ENCODE measurements at regions not wholly inside any gene's neighbourhood (a gene's known extent, or its start where the extent isn't known, plus 50 kb on each side); places are given as distances from the start of the nearest gene placed in this dataset.

- no peak for TF ChIP-seq EZH2phosphoT487 (IDR thresholded peaks at IDR 0.05; ENCODE audit: borderline replicate concordance, low read depth, low read length)
- TF ChIP-seq, protein P1, sequence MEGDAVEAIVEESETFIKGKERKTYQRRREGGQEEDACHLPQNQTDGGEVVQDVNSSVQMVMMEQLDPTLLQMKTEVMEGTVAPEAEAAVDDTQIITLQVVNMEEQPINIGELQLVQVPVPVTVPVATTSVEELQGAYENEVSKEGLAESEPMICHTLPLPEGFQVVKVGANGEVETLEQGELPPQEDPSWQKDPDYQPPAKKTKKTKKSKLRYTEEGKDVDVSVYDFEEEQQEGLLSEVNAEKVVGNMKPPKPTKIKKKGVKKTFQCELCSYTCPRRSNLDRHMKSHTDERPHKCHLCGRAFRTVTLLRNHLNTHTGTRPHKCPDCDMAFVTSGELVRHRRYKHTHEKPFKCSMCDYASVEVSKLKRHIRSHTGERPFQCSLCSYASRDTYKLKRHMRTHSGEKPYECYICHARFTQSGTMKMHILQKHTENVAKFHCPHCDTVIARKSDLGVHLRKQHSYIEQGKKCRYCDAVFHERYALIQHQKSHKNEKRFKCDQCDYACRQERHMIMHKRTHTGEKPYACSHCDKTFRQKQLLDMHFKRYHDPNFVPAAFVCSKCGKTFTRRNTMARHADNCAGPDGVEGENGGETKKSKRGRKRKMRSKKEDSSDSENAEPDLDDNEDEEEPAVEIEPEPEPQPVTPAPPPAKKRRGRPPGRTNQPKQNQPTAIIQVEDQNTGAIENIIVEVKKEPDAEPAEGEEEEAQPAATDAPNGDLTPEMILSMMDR (conservative IDR thresholded peaks at IDR 0.05; ENCODE audit: low read length) = no peak
These were observed 424.4 kb downstream of the TCERG1L start for GRCh38 chr10:130887170-130887569.
